HS-27A (cell line): ENCODE measurements at regions not wholly inside any gene's neighbourhood (a gene's known extent, or its start where the extent isn't known, plus 50 kb on each side); places are given as distances from the start of the nearest gene placed in this dataset.

Experiments
- DNase-seq: peaks from one replicate; pipeline ENCODE4 v3.0.0-alpha.2; 2012; ENCODE audit warnings: low read depth, missing footprints

DNA sequence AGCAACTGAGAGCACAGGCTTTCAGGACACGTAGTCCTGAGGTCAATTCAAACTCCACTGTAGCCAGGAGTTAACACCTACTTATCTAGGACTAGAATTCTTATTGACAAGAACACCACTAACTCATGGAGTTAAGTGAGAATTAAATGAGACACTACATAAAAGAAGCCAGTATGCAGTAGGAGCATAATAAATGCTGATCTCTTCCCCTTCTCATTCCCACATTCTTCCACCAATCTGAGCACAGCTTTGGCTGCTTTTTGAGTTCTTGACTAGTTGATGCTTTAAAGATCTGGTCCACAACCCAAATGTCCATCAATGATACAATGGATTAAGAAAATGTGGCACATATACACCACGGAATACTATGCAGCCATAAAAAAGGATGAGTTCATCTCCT, 55.2 kb downstream of the TTC32 start:
- DNase-seq = no peak

DNA sequence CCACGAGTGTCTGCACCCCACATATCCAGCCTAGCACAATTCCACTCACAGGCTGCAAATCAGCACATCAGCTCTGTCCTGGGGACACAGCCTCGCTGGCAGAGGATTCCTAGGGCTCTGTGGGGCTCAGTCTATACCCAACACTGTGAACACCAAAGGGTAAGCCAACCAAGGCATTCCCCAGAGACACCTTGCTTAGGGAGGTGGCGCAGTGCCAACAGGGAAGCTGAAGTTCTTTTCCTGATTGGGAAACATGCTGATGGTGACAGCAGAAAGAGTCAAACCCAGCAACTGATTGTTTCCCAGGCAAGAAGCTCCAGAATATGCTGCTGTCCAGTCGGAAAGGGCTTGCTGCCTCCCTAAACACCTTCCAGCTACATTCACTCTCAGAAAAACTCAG, 55.8 kb downstream of the TTC32 start:
- no peak for DNase-seq

DNA sequence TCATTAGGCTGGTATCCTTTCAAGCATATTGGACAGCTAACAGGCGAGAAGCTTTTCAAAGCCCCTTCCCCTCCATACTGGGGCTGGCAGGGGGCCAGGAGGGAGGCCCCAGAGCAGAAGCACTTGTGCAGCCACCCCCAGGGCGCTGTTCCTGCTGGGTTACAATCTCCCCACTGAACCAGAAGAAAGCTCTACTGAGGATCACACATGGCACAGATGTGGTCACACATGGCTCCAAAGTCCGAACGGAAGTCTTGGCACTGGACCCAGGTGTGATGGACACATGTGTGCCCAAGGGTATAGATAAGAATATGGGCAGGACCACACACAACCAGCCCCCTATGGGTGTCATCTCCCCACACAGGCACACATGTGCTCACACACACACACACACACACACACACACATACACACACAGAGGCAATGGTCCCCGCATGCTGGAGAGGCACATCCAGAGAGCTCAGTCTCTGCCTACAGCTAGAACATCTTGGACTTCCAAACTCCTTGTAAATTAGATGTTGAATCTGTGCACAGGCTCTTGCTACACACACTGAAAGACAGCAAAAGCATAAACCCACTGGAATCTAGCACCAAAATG, 56.4 kb downstream of the TTC32 start:
- DNase-seq = no peak

DNA sequence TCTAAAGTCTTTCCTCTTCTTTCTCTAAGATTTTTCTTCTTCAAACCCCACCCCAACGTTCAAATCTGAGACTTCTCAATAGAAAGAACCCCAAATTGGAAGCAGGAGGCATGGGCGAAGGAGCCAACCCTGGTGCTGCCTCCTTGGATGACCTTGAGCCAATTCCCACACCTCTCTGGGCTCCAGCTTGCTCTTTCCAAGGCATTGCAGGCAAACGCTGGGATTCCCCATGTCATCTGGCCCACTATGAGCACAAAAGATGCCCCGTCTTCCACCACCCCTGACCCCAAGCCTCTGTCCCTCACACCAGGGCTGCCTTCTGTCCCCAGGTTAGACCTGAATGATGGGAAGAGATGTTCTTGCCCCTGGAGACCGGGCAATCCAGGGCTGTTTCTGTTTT, 57.0 kb downstream of the TTC32 start:
- DNase-seq = no peak

DNA sequence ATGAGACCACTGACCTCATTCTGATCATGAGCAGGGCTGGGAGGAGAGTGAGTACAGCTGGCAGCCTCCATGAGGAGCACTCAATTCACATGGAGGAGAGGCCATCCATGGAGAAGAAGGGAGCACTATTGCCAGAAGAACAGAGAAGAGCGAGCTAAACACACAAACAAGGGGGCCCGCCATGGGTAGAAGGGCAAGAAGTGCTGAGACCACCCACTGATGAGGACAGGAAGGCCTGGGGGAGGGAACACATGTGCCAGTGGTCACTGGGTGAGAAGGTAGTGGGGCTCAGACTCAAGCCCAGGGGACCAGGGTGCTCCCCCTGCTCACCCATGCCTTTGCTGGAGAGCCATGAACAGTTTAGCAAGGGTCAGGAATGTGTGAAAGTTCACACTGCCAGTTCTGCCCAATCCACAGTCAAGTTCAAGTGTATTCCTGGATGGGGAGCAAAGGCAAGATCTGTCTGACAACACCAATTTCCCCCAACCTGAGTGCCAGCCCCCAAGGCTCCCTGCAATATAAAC, 57.7 kb downstream of the TTC32 start:
- DNase-seq = no peak

DNA sequence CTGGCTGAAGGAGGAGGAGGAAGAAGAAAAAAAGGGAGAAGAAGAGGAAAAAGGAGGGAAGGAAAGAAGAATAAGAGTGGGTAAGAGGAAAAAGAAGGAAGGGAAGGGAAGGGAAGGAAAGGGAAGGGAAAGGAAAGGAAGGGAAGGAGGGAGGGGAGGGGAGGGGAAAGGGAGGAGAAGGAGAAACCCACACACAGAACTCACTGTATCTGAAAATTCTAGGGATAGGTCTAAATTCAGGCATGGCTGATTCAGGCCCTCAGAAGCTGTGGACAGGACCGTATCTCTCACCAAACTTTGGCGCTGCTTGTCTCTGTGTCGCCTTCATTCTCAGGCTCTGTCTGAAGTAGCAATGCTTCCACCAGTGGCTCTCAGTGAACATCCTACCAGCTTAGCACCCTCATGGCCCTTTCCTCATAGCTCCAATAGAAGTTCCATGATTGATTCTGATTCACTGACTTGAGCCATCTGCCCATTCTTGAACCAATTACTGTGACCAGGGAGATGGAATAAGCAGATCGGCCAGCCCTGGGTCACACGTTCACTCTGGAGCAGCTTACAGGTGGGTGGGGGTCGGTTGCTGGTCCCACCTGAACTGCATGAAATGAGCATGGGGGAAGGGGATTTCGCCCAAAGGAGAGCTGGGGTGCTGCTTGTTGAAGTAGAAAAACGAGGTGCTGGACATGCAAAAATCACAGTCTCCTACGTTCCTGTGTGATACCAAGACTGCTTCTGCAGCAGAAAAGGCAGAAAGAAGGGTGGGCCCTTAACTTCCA, 59.7 kb downstream of the TTC32 start:
- no peak for DNase-seq

DNA sequence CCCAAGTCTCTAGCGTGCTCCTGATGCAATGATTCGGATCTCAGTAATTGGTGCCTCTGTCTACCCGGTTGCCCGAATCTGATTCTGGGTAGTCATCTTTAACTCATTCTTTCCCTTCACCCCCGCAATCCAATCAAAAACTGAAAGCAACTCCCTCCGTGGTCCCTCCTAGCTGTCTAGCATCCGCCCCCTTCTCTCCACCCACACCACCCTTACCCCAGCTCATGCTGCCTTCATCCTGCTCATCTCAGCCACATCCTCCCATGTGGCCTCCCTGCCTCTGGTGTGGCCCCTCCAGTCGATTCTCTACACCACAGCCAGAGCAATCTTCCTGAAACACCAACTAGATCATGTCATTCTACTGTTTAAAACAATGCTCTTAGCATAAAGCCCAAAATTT, 62.3 kb downstream of the TTC32 start:
- no peak for DNase-seq

DNA sequence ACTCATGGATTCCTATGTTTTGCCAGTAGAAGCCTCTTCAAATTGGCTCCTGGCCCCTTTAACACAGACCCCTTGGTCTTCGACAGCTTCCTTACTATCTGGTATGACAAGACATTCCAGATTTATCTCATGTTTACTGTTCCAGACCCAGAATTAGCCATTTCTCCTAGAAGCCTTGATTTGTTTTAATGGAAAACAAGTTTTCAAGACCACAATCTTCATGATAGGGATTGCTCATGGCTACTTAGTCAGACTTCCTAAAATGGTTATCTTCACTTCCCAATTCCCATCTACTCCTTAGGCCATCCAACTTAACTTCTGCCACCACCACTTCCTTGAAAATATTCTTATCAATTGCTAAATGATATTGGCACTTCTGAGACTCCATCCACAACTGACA, 63.2 kb downstream of the TTC32 start:
- no peak for DNase-seq

DNA sequence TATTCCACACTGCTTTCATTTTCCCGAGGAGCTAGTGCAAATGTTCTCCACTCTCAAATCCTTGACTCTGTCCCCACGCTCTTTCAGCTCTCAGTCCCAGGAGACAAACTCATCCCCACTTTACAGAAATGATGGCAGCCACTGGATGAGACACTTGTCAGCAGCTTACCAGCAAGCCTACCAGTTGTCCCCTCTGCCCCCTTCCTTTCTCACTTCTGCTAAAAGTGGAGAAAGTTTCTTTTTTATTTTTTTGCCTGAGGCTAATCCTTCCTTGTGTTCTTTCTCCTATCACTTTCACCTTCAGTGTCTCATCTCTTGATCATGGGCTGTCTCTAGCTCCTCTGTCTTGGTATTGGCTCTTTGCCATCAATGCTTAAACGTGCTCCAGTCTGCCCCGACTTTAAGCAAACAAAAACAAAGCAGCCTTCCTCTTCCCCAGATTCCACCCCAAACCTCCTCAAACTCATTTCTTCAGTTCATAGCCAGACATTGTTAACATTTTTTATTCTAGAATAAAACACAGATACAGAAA, 64.5 kb downstream of the TTC32 start:
- DNase-seq = no peak

DNA sequence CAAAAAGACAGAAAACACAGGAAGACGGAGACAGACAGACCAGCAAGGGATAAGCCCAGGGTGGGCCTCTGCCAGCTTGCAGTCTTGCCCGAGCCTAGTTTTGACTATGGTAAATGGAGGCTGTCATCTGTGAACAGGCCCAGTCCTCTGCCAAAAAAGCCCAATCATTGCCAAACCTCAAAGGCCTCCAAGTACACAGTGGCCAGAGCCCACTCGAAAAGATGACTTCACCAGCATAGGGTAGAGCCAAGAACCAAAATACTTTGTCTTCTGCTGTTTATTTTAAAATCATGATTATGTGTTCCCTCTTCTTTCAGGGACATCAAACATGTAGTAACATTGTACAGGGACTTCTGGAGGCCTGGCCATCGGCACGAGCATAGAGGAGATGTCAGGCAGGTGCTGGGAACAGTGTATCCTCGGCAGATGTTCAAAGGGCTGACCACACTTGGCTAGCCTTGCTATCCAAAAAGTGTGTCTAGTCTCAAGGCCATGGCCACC, 66.0 kb downstream of the TTC32 start:
- DNase-seq = no peak

DNA sequence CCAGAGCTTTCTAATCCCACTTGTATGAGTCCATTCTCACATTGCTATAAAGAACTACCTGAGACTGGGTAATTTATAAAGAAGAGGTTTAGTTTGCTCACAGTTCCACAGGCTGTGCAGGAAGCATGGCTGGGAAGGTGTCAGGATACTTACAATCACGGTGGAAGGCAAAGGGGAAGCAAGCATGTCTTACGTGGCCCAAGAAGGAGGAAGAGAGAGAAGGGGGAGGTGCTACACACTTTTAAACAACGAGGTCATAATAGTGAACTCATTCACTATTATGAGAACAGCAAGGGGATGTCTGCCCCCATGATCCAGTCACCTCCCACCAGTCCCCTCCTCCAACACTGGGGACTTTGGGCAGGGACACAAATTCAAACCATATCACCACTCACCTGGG, 67.8 kb downstream of the TTC32 start:
- no peak for DNase-seq

DNA sequence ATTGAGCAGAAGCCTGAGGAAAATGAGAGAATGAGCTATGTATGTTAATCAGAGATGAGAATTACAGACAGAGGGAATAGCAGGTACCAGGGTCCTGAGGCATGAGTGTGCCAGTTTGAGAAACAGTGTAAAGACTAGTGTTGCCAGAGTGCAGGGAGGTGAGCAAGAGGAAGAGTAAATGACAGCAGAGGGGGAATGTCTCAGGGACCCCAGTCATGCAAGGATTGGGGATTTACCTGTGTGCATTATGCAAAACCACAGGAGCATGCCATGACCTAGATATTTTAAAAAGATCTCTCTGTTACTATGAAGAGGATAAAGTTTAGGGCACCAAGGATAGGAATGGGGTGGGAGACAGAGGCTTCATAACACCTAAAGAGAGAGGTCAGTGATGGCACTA, 72.1 kb downstream of the TTC32 start:
- DNase-seq = no peak

DNA sequence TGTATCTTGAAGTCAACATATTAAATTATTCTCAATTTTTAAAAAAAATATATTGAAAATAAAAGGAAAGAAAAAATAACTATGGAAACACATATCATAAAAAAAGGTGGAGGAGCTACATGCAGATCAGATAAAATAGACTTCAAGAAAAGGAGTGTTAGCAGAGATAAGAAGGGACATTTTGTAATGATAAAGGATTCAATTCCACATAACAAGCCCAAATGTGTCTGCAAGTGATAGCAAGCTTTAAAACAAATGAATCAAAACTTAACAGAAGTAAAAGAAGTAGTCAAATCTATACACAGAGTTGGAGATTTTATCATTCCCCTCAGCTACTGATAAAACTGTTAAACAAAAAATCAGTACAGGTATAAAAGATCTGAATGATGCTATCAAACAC, 74.9 kb downstream of the TTC32 start:
- DNase-seq = no peak

DNA sequence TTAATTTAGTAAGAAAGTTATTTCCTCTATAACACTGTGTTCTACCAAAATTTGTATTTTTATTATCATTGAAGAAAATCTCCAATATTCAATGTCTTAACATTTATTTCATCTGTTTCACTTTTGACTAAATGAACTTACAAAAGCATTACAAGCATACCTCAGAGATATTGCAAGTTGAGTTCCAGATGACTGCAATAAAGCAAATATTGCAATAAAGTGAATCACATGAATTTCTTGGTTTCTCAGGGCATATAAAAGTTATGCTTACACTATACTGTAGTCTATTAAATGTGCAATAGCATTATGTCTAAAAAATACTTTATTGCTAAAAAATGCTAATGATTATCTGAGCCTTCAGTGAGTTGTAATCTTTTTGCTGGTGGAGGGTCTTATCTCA, 78.3 kb downstream of the TTC32 start:
- no peak for DNase-seq

DNA sequence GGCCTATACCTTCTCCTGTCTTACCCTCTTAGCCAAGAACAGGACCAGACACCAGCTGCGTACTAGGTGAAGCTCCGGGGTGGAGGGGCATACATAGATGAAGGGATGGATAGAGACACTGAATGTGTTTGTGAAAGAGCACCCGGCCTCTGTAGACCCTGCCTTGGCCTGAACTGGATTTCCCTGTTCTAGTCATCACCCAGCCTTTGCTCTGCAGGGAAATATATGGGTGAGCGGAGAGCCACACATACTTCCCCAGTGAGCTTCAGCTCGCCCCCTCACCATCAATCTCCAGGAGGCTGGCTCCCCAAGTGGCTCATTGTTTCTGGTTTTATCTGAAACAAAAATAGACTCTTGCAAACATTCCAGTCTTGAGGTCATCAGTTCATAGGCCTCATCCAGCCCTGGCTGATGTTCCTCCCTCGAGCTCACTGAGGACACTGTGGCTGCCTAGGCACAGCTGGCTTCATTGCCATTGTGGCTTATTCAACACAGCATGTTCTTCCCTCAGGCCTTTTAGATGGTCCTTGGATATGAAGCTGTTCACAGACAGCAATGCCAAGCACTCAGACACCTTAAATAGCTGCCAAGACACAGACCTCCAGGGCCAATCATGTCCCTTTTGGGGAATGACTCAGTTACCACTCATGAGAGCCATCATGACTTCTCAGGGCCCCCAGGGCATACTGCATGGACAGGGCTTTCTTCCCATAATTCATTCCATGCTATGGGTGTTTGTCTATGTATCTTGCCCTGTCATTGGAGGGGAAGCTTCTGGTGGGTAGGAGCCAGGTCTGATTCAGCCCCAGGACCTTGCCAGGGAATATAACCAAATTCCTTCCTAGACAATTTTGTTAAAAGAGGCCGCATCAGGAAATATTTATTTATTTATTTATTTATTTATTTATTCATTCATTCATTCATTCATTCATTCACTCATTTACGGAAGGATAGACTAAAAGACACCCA, 82.4 kb downstream of the TTC32 start:
- peak; percentile 34 for DNase-seq

DNA sequence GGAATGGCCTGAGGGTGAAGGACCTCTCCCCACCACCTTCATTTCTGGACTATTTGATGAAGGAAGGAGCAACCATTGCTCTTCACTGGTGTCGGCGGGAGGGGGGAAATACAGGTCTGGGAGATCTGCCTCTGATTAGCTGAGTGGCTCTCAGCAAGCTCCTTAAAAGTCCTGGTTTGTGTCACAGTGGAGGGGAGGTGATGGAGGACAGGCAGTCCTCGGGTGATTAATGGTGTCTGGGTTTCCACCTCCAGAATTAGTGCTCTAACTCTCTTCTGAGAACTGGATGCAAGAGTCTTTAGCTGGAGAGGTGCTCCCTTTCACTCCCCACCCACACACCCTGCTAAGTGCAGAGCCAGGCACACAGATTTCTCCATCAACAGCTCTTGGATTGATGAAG, 83.2 kb downstream of the TTC32 start:
- no peak for DNase-seq

DNA sequence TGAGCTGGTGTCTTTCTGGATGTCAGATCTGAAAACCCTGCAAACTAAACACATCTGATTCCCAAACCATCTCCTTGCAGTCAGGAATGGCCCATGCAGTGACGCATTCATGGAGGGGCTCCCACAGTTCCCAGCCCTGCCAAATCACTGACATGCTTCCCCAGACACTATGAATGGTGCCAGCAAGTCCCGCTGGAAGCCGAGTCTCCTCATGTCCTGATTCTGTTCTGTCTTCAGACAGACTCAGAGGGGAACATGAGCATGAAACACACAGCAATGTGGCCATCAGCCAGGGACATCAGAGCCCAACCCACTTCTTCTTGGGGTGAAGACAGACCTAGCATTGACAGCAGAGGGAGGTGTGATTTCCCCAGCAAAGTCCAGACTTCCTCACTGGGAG, 83.7 kb downstream of the TTC32 start:
- no peak for DNase-seq

DNA sequence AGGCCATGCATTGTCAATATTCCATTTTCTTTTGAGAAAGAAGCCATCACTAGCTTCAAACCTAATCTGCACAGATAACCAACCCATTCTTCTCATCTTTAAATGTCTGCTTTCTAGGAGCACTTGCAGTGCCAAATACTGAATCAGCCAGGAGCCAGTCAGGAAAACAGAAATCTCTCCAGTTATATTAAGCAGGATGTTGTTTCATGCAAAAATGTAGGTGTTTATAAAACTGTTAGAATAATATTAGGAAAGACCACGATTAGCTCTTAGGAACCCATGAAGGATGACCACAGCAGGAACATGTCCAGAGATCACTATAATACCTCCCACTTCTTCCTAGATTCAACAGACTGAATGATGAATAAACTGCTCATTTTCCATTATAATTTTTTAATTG, 86.0 kb downstream of the TTC32 start:
- DNase-seq = no peak

DNA sequence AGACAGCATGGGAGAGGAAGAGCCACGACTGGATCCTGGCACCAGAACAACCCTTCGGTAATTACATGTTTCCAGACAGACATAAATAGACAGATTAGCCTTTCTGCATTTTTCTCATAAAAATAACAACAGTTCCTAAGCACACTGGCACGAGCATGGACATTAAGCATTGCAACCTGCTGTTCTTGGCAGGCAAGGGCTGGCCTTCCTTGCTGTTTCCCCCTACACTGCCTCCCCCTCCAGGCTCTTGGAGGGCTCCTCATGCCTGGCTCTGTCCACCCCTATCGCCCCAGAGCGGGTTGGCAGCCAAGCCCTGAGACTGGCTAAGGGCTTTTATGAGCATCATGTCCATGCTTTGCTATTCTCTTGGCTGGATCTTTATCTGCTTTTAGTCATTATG, 89.6 kb downstream of the TTC32 start:
- DNase-seq = no peak

DNA sequence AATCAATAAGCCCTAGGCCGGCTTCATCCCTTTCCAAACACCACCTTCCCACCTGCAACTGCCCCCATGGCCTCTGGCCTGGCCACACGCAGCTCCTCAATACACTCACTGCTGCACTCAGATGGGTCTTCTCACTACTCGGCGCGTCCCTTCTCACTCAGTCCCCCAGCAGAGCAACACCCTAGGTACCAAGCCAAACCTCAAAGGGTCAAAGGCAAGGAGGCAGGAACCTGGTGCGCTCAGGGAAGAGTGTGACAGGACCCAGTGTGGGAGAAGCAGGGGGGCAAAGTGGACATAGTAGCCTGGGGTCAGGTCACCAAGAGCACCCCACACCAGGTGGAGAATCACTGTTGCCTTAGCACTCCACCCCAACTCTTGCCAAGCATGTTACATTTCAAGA, 90.6 kb downstream of the TTC32 start:
- no peak for DNase-seq

DNA sequence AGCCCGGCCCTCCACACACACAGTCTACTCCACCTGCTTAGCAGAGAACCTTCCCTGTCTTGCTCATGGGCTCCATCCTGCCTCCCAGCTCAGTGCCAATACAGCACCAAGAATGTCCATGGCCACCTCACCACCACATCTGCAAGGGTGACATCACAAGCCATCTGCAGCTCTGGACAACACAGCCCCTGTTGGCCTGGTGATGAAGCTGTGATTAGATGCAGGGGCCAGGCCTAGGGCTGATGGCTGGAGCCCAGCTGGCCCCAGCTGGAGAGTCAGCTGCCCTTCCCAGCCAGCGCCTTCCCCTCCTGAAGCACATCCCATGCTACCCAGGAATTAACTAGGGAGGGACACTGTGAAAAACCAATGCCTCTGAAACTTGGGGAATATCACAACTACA, 91.1 kb downstream of the TTC32 start:
- no peak for DNase-seq

DNA sequence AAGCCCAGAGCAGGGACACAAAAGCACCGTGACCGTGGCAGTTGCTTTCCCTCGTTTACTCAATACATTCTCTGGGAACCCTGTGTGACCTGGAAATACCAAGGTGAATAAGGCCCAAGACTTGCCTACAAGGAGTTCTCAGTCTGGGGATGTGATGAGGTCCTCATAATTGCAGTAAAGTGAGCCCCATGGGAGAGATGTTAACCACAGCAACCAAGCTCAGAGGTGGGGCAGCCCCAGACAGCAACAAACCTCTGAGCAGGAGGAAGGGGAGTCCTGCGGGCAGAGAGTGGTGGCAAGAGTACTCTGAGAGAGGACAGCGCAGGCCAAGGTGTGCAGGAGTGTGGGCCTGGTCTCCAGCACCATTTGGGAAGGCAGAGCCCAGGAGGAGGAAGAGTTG, 91.6 kb downstream of the TTC32 start:
- DNase-seq = no peak
